Parathyroid adenoma (tissue), 2 donors: ENCODE measurements at regions not wholly inside any gene's neighbourhood (a gene's known extent, or its start where the extent isn't known, plus 50 kb on each side); places are given as distances from the start of the nearest gene placed in this dataset.

Source experiments
- H2AFZ ChIP-seq: fragments of 300-600 bp; sonication (generic); one replicate; pipeline ENCODE4 v1.7.0; 2017; ENCODE audit warnings: antibody characterized with exemption, mild to moderate bottlenecking
- H3K27ac ChIP-seq: fragments of 300-600 bp; sonication (generic); one replicate; pipeline ENCODE4 v1.7.0; 2017
- H3K27me3 ChIP-seq: fragments of 300-600 bp; sonication (generic); one replicate; pipeline ENCODE4 v1.7.0; 2017; ENCODE audit warnings: low read length; ENCODE audit not compliant: control insufficient read depth, insufficient read depth
- H3K36me3 ChIP-seq: fragments of 300-600 bp; sonication (generic); one replicate; pipeline ENCODE4 v1.7.0; 2017; ENCODE audit warnings: low read length; ENCODE audit not compliant: control insufficient read depth, insufficient read depth
- H3K4me1 ChIP-seq: fragments of 300-600 bp; sonication (generic); one replicate; pipeline ENCODE4 v1.7.0; 2017; ENCODE audit warnings: control low read depth
- H3K4me2 ChIP-seq: fragments of 300-600 bp; sonication (generic); one replicate; pipeline ENCODE4 v1.7.0; 2017; ENCODE audit warnings: low read length
- H3K4me3 ChIP-seq: fragments of 300-600 bp; sonication (generic); one replicate; pipeline ENCODE4 v1.7.0; 2017; ENCODE audit warnings: low read depth, low read length
- H3K79me2 ChIP-seq: fragments of 300-600 bp; sonication (generic); one replicate; pipeline ENCODE4 v1.7.0; 2017; ENCODE audit warnings: control low read depth
- H3K9ac ChIP-seq: fragments of 300-600 bp; sonication (generic); one replicate; pipeline ENCODE4 v1.7.0; 2017; ENCODE audit warnings: mild to moderate bottlenecking
- H3K9me3 ChIP-seq: fragments of 300-600 bp; sonication (generic); one replicate; pipeline ENCODE4 v1.7.0; 2017; ENCODE audit warnings: low read length; ENCODE audit not compliant: control insufficient read depth
- CTCF ChIP-seq: fragments of 300-600 bp; sonication (generic); IDR thresholded peaks from one replicate; pipeline ENCODE4 v1.7.0; 2017; ENCODE audit warnings: antibody characterized with exemption, mild to moderate bottlenecking
- donor health status: primary hyperparathyroidism.

GRCh38 chr7:97390915-97391593 is 273.6 kb downstream of the SDHAF3 start:
- H3K9me3 ChIP-seq, result no peaks in the 10 kb centered on the region
- H3K4me1 ChIP-seq, result no peaks in the 10 kb centered on the region
- no peak overlapping the region for H3K4me2 ChIP-seq
- TF ChIP-seq CTCF, result no peak
- H3K27ac ChIP-seq, result no peak overlapping the region
- H3K27me3 ChIP-seq, result no peaks in the 10 kb centered on the region
- no peak overlapping the region for H3K4me3 ChIP-seq
- no peak overlapping the region for H3K9ac ChIP-seq
- no peaks in the 10 kb centered on the region for H3K36me3 ChIP-seq
- H3K79me2 ChIP-seq, result no peaks in the 10 kb centered on the region
- no peak overlapping the region for H2AFZ ChIP-seq

GRCh38 chr7:97401398-97401797 is 283.9 kb downstream of the SDHAF3 start:
- Histone ChIP-seq H3K27ac (no peak overlapping the region), H3K4me1 (no peaks in the 10 kb centered on the region), H2AFZ (no peak overlapping the region), H3K9ac (no peak overlapping the region), H3K36me3 (no peaks in the 10 kb centered on the region), H3K27me3 (no peaks in the 10 kb centered on the region), H3K4me3 (no peak overlapping the region), H3K9me3 (no peaks in the 10 kb centered on the region), H3K4me2 (no peak overlapping the region), H3K79me2 (no peaks in the 10 kb centered on the region)
- TF ChIP-seq CTCF, result no peak

GRCh38 chr7:97405835-97406234 is 288.3 kb downstream of the SDHAF3 start:
- Histone ChIP-seq H3K79me2 (no peaks in the 10 kb centered on the region), H3K27me3 (no peaks in the 10 kb centered on the region), H3K9me3 (no peaks in the 10 kb centered on the region), H3K27ac (no peak overlapping the region), H3K9ac (no peak overlapping the region), H3K4me3 (no peak overlapping the region), H3K36me3 (no peaks in the 10 kb centered on the region), H3K4me1 (no peaks in the 10 kb centered on the region), H3K4me2 (no peak overlapping the region), H2AFZ (no peak overlapping the region)
- TF ChIP-seq CTCF, result no peak

GRCh38 chr7:97407106-97407505 is 289.6 kb downstream of the SDHAF3 start:
- no peak overlapping the region for H3K9ac ChIP-seq
- TF ChIP-seq CTCF, result no peak
- H3K9me3 ChIP-seq, result no peaks in the 10 kb centered on the region
- no peak overlapping the region for H2AFZ ChIP-seq
- H3K27me3 ChIP-seq, result no peaks in the 10 kb centered on the region
- no peaks in the 10 kb centered on the region for H3K36me3 ChIP-seq
- H3K4me1 ChIP-seq, result no peaks in the 10 kb centered on the region
- H3K4me2 ChIP-seq, result no peak overlapping the region
- H3K4me3 ChIP-seq, result no peak overlapping the region
- H3K79me2 ChIP-seq, result no peaks in the 10 kb centered on the region
- no peak overlapping the region for H3K27ac ChIP-seq

- no peaks in the 10 kb centered on the region for H3K79me2 ChIP-seq
- TF ChIP-seq CTCF, result no peak
- no peak overlapping the region for H2AFZ ChIP-seq
Measured at GRCh38 chr7:97409346-97409745, 291.8 kb downstream of the SDHAF3 start.

More at GRCh38 chr7:97409346-97409745, 291.8 kb downstream of the SDHAF3 start:
- no peak overlapping the region for H3K27ac ChIP-seq
- H3K4me2 ChIP-seq, result no peak overlapping the region
- H3K27me3 ChIP-seq, result no peaks in the 10 kb centered on the region
- no peaks in the 10 kb centered on the region for H3K4me1 ChIP-seq
- H3K9ac ChIP-seq, result no peak overlapping the region
- H3K36me3 ChIP-seq, result no peaks in the 10 kb centered on the region
- no peaks in the 10 kb centered on the region for H3K9me3 ChIP-seq
- no peak overlapping the region for H3K4me3 ChIP-seq
